GM15510 (cell line): ENCODE measurements at regions not wholly inside any gene's neighbourhood (a gene's known extent, or its start where the extent isn't known, plus 50 kb on each side); places are given as distances from the start of the nearest gene placed in this dataset.

Source experiments
- POLR2A ChIP-seq: IDR thresholded peaks from 3 replicates; pipeline ENCODE4 v1.6.1; 2011; ENCODE audit warnings: borderline replicate concordance; ENCODE audit not compliant: insufficient read length; ENCODE audit errors: extremely low read depth

- TF ChIP-seq POLR2A: no peak
Measured at GRCh38 chr13:77378662-77379061, 51.8 kb upstream of the MYCBP2 start.

GRCh38 chr13:77377016-77377415, 50.1 kb upstream of the MYCBP2 start:
- TF ChIP-seq POLR2A: no peak
